Epidermal melanocyte (primary cell): ENCODE measurements at regions not wholly inside any gene's neighbourhood (a gene's known extent, or its start where the extent isn't known, plus 50 kb on each side); places are given as distances from the start of the nearest gene placed in this dataset.

Experiments
- DNase-seq: peaks from one replicate; pipeline ENCODE4 v3.0.0; 2011; ENCODE audit warnings: low spot score; ENCODE audit not compliant: insufficient read length

- no peak for DNase-seq
These were observed 166.2 kb upstream of the VCX3A start for GRCh38 chrX:6701085-6701484.

- DNase-seq: no peak
These were observed 160.8 kb upstream of the VCX3A start for GRCh38 chrX:6695717-6696116.

DNA sequence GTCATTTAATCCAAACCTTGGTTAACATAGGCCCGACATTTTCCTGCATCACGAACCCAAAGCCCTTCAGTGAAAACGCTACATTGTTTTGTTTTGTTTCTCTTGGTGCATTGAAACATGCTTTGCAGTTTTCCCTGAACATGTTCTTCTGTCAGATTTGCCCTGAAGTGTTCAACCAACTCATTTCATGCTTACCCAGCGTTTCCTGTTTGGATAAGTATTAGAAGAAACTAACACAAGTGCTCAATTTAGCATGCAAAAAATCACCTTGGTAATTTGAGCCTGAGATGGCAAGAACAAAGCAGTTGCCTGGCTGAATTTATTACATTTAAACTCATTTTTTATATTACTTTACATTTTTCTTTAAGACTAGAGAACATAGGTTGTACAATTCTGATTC, 160.1 kb upstream of the VCX3A start:
- DNase-seq: no peak

DNA sequence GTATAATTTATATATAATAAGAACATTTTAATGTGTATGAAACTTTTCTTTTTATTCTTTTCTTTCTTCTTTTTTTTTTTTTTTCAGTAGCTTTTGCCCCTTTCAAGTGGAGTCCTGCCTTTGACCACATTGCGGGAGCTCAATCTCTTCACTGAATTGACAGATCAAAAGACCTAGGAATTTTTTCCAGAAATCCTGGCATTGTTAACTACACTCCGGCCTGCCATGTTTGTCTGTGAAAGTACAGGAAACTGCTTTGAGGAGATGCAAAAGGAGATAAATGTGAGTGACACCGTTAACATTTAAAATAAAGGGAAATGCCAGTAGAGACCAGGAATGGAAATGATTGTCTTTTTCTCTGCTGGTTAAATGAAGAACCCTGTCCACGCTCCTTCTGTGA, 159.3 kb upstream of the VCX3A start:
- DNase-seq: no peak

DNA sequence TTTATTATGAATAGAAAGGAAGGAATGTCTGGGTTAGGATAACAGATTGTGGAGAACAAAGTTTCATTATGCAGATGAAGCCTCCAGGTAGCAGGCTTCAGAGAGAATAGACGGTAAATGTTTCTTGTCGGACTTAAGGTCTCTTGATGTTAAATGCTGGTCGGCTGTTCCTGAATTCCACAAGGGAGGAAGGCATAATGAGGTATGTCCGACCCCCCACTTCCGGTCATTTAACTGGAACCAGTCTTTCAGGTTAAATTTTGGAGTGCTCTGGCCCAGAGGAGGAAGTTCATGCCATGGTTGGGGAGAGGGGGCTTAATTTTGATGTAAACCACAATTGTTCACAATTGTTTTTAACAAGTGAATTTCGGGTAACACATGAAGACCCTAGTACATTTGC, 158.1 kb upstream of the VCX3A start:
- no peak for DNase-seq

GRCh38 chrX:6685489-6685888, 150.6 kb upstream of the VCX3A start:
- DNase-seq: no peak

GRCh38 chrX:6683353-6683752, 148.4 kb upstream of the VCX3A start:
- no peak for DNase-seq

GRCh38 chrX:6681521-6682145, 146.7 kb upstream of the VCX3A start:
- peak; percentile 21 for DNase-seq

DNA sequence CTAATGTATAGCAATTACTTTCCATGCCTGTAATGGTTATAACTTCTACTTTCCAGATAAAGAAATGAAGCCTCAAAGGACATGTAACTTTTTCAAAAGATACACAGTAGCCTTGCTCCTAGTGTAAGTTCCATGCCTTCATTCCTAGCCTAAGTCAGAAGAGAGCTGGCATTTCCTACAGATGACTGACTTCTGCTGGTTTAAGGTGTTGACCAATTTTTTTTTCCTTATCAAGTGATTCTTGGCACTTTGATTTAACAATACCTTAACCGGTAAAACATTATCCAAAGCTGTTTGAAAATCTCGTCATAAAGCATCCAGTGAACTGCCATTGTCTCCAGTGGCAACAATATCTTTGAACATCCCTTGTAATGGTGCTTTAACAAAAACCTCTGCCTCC, 145.1 kb upstream of the VCX3A start:
- no peak for DNase-seq

- DNase-seq: no peak
These were observed 144.6 kb upstream of the VCX3A start for GRCh38 chrX:6679550-6679949.

- no peak for DNase-seq
These were observed 143.4 kb upstream of the VCX3A start for GRCh38 chrX:6678313-6678712.

- DNase-seq: no peak
These were observed 139.8 kb upstream of the VCX3A start for GRCh38 chrX:6674734-6675133.

DNA sequence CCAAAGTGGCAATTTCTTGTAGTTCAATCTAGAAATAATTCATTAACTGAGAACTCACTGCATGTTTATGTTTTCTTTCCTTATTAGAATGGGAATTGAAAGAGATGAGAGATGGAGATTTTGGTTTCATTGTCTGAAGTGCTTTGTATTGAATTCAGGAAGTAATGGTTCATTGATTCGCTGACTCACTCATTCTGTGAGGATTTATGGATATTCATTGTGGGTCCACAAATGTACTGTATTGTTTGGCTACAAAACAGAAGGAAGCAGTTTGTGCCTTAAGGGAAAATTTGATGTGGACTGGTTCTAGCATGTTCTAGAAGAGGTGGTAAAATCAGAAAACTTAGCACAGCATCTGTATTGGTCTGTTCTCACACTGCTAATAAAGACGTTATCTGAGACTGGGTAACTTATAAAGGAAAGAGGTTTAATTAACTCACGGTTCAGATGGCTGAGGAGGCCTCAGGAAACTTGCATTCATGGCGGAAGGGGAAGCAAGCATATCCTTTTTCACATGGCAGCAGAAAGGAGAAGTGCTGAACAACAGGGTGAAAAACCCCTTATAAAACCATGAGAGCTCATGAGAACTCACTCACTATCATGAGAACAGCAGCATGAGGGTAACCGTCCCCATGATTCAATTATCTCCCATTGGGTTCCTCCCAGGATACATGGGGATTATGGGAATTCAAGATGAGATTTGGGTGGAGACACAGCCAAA, 132.3 kb upstream of the VCX3A start:
- DNase-seq: no peak

- DNase-seq: no peak
These were observed 131.7 kb upstream of the VCX3A start for GRCh38 chrX:6666624-6667023.

GRCh38 chrX:6661736-6662135, 126.8 kb upstream of the VCX3A start:
- no peak for DNase-seq

DNA sequence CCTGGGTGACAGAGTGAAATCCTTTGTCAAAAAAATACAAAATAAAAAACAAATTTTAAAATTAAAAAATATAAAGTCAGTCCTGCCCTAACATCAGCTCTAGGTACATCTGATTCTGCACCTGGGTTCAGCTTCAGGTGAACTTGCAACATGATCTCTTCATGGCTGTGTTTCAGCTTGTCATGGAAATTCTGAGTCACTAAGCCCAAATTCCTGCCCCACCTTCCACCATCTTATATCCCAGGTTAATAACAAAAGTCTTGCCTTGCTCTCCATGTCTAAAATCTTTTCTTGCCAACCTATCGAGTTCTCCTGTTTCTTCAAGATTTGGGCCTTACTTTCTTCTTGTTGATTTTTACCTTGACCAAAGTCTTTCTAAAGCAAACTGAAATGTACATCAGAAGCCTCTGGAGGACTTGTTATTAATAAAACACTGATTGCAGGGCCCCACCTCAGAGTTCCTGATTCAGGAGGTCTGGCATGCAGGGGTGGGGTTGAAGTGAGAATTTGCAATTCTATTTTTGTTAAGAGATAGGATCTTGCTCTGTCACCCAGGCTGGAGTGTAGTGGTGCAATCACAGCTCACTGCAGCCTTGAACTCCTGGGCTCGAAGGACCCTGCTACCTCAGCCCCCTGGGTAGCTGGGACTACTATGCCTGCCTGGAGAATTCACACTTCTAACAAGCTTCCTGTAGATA, 125.8 kb upstream of the VCX3A start:
- no peak for DNase-seq

- DNase-seq: no peak
These were observed 110.3 kb upstream of the VCX3A start for GRCh38 chrX:6645216-6645615.

DNA sequence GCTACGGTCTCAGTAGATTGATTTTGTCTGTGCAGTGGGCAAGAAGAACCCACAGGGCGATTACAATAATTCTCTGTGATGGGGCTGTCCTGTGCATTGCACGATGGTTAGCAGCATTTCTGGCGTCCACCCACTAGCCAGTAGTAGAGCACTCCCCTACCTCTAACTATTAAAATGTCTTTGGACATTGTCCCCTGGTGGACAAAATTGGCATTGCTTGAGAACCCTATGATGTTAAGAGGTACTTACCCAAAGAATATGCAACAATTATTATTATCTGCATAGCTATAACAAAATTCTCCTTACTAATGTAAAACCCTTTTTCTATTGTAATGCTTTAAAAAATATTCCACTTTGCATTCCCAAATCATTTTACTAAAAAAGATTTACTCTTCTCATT, 109.5 kb upstream of the VCX3A start:
- no peak for DNase-seq

- DNase-seq: no peak
These were observed 105.8 kb upstream of the VCX3A start for GRCh38 chrX:6640727-6641126.

DNA sequence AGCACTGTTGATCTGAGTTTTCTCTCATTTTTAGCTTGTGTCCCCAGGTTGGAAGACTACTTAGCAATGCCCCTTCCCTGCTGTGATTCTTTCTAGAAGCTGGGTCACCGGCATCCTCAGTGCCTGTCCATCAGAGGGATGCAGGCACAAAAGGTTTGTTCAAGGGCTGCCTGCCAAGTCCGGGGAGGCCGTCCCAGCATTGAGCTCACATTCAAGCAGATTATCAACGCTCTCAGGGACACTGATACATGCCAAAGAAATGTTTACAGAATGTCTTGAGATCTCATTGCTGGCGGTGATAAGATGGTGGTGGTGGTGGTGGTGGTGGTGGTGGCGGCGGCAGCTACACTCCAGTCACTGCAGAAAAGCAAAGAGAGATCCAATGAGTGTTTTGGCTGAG, 79.6 kb upstream of the VCX3A start:
- DNase-seq: no peak

DNA sequence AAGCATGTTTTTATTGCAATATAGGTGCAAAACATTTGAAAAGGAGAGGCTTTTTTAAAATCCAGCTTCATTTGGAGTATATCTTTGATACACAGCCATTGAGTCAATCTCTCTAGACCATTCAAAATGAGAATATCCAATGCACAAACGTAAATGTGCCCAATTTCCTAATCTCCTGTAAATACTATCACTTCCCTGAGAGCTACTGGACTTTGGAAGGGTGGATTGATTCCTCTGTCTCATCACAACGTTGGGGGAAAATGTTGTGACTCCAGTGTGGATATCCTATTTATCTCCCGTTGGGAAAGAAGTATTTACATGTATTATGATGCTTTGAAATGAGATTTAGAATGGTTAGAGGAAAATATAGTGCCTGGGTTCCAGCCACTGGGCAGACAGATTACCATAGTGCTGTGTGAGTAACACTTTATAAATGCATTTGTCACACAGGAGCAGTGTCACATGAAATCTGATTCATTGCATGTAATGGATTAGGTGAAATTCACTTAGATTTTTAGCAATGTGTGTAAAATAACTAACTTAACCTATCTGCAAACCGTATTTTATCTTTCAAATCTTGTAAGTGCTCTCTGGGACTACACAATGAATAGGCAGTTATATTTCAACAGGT, 64.4 kb upstream of the VCX3A start:
- DNase-seq: no peak
